Islet precursor cell (in vitro differentiated cells): ENCODE measurements at regions not wholly inside any gene's neighbourhood (a gene's known extent, or its start where the extent isn't known, plus 50 kb on each side); places are given as distances from the start of the nearest gene placed in this dataset.

Source experiments
- DNase-seq: peaks from one replicate; pipeline ENCODE4 v3.0.0-alpha.2; 2018

DNA sequence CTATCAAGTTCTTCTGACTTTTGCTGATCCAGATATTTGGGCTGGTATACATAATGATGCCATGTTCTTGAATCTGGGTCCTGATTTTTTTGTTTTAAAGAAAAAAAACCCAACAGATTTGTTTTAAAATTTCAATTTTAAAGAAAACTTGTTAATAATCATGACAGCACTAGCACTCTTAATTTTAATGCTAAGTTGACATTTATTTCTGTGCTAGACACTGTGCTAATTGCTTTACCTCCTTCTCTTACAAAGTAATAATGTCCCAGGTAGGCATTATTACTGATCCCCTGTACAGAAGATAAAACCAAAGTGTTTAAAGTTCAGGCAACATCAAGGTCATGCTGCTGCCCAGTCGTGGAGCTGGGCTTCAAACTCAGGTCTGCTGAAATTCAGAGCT, 101.9 kb downstream of the ZNF608 start:
- no peak for DNase-seq

DNA sequence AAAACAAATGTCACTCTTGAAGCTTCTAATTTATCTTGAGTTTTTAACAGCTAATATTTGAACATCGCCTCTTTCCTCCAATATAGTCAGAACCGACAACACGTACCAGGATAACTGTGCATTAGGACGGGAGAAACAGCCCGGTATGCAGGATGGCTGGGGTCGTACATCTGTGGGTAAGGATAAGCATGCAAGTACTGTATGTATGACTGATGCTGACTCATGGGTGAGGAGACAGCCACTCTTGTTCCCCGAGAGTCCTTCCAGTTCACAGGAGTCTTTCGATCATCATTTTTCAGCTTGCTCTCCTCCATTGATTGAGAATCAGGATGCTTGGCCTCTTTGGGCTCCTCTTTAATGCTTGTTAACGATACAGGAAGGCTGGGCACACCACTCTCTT, 102.3 kb downstream of the ZNF608 start:
- peak; percentile 79 for DNase-seq

DNA sequence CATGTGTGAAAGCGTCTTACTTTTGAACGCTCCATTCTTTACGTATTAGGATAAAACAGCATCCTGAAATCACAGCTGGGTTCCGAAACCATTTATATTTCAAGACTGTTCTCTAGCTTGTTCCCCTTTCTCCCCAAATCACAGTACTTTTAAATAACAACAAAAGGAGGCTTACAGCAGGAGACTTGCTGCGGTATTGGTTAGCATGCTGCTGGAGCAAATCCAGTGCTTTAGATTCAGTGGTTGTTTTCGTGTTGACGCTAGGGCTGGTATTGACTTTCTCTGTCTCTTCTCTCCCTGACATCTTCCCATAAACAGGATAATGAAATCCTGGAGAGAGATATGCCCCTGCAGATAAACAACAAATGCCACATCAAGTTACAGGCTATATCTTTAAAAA, 103.1 kb downstream of the ZNF608 start:
- DNase-seq: no peak

DNA sequence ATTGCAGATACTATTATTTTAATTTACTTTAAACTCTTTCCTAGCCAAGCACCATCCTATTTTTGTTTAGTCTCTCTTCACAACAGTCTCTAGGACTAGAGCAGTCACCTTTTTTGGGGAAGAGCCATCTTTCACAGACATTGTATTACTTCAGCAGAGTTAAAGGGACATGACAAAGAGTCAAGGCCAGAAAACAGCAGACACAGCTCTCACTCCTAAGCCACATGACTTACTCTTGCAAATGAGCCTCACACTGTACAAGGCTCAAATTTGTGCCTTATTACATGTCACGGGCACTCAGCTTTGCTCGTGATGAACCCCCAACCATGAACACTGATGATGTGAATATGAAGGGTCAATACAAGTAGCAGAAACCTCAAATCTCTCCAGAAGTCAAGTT, 104.3 kb downstream of the ZNF608 start:
- no peak for DNase-seq

GRCh38 chr5:124641154-124641792, 105.2 kb downstream of the ZNF608 start:
- DNase-seq: no peak

- DNase-seq: peak; percentile 85
Measured at GRCh38 chr5:124639095-124639665, 107.3 kb downstream of the ZNF608 start.

GRCh38 chr5:124637011-124637410, 109.4 kb downstream of the ZNF608 start:
- no peak for DNase-seq

DNA sequence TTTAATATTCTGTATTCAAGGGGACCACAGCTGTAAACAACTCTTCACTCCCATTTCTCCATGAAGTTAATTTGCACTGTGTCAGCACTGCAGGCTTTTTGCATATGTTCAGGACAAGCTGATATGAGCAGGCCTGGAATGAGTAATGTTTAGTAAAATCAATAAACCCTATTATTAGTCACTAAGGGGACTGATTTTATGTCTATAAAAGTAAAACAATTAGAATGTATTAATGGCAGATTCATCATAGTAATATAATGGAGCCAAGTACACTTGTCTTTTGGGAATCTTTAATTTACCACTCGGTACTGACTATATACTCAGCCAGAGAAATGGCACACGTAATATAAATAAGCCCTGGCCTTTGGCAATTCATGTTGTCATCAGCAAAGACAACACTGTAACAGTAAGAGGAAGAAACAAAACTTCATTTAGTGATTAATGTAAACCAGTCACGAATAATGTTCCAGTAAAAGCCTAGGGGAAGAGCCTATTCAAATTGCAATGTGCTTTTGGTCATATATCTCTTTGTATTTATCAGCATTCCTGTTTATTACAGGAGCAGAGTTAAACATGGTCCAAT, 111.6 kb downstream of the ZNF608 start:
- DNase-seq: no peak

- peak; percentile 72 for DNase-seq
Measured at GRCh38 chr5:124634228-124634739, 112.2 kb downstream of the ZNF608 start.

- DNase-seq: no peak
Measured at GRCh38 chr5:124633209-124633608, 113.2 kb downstream of the ZNF608 start.

DNA sequence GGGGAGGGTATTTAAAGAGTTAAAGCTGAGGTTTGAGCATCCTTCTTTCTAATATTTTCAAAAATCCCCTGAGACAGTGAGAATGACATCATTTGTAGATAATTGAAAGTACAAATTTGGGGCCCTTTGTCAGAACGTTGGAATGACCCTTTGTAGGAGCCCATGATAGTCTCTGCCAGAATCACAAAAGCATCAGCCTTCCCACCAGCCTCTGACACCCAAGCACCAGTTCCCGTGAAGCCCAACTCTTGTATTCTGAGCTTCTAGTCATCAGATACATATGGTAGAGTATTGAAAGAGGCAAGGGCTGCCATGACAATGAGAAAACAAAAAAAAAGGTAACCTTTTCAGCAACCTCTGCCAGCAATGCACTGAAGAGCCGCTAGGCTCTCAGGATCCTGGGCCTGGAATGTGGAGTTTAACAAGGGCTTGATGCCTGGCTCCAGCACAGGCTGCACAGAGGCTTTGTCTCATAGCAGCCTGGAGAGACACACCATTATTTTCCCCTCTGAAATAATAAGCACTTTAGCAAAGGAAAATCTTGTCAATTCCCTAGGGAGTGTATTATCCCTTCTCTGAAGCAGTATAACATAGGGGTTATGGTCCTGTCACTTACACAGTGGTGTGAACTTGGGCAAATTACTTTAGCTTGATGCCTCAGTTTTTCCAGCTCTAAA, 114.4 kb downstream of the ZNF608 start:
- DNase-seq: peak; percentile 77

DNA sequence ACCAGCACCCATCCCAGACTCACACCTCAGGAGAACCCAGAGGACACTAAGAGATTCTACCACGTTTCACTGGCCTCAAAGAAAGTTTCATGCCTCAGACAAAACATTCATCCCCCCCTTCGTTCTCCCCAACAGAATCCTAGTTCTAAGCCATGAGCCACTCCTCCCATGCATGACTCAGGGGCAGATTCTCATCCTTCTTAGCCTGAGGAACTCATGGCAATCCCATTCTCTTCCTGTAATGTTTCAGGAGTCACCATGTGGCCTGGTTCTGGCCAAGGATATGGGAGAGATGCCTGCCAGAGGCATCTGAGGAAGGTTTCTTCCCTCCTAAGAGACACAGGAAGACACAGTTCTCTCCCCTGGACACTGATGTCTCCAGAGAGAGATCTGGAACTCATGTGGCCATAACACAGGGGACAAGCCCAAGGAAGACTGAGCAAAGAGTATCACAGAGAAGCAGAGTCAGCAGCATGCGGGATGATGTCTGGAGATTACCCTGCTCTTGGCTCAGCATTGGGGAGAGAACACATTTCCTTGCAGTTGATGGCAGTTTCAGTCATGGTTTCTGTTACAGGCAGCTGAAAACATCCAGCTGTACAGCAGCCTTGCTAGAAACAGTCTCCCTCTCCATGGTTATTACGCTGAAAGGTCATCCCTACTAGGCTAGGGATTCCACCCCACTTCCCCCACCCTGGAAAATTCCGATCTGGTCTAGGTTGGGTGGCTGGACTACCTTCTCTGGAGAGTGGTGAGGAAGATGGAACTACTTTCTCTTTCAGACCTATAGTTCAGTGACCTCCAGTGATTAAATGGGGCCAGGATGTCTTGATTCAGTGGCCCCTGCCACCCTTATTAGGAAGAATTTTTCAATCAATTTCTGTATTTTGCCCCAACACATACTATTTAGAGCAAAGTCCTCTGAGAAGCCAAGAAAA, 115.4 kb downstream of the ZNF608 start:
- DNase-seq: peak; percentile 76

DNA sequence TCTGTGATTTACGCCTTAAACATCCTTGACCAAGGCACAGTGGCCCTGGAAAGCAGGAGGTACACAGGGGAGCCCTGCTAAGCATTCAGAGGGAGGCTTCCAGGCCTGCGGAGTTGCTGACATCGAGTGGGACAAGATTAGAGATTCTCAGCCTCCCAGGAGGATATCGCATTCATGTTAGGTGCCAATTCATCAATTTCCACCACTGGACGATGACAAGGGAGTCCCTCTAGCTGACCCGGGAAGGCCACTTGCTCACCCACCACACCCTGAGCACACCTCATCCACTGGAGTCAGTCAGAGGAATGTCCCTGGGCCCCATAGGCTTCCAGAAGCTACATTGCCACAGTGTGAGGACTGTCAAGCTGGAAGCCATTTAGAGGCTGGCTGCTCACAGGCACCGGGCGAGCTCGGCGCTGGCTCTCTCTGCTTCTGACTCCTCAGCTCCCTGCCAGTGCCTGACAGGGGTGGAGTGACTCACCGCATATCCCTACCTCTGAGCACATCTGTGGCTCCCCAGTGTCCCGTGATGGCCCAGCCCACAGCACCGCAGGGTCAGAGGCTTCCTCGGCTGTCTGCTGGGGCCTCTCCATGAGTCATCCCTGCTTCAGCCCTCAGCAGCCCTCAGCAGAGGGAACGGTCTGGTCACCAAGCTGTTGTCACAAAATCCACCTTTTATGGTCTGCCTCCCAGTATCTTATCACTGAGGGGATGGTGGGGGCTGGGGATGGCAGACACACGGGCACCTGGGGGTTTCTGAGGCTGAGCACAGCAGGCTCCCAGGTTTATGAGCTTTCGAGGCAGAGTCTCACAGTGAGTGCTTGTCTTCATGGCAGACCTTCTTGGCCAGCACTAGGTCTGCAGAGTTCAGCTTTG, 117.5 kb downstream of the ZNF608 start:
- peak; percentile 100 for DNase-seq

DNA sequence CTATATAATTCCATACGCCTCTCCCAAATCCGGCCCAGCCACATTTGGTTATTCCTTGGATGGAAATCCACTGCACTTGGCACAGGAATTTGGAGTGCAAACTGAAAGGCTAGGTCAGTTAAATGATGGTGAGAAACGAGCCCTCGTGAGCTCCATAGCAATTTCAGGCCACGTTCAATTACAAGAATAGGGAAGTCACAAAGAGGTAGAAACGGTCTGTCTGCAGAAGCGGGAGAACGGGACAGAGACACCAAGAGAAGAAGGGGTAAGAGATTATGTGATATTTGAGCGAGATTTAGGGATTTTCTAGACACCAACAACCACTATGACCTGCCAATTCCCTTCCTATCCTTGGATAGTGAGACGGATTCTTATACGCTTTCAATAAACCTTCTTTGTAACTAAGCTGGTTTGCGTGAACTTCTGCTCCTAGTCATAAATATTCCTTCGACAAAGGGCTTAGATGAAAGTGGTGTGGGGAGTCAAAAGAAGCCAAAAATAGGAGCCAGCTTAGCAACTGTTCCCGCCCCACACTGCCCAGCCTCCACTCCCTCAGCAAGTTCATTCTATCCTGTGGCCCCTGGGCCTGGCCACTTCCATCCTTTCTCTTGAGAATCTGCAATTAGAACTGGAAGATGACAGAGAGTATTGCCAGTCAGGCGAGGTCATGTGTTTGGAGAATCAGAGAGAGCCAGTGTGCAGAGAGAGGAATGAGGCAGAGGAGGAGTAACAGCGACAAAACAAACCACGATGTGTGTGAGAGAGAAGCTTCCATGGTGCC, 118.4 kb downstream of the ZNF608 start:
- DNase-seq: no peak

DNA sequence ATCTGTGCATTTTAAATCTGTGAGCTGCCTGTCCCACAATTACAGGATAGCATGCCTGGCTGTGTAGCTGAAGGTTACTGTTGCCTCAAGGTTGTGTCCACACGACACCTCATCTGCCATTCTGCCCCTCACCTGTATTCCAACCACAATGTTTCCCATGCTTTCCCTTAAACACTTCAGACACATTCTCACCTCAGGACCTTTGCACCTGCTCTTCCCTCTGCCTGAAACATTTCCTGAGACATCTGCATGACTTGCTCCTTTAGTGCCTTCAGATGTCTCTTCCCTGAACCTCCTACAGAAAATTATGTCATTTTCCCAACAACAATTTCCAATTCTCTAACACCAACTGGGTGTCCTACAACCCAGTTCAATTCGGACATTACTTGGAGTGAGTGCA, 120.4 kb downstream of the ZNF608 start:
- DNase-seq: no peak

DNA sequence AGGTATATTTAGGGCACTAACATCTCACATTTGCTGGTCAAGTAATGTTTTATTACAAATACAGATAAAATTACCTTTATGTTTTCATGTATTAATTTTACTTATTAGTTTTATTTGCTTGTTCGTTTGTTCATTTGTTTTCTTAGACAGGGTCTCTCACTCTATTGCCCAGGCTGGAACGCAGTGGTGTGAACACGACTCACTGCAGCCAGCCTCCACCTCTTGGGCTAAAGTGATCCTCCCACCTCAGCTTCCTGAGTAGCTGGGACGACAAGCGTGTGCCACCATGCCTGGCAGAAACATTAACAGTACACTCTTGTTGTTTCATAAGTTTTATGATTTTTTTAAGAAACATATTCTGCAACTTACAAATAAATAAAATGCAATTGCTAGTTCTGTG, 123.2 kb downstream of the ZNF608 start:
- DNase-seq: no peak

DNA sequence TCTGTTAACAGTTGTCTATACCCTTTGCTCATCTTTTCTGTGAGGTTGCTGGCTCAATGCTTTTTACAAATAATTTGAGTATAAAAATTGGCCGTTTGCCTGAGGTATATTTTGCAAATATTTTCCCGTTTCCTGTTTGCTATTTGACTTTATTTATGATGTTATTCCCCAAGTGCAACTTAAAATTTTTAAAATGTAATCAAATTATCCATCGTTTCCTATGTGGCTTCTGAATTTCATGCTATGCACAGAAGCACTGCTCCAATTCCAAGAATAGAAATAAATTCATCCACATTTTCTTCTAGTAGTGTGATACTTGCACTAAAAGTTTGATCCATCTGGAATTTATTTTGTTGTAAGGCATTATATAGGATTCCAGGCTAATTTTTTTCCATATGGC, 123.6 kb downstream of the ZNF608 start:
- DNase-seq: no peak

- no peak for DNase-seq
Measured at GRCh38 chr5:124621279-124621678, 125.2 kb downstream of the ZNF608 start.

DNA sequence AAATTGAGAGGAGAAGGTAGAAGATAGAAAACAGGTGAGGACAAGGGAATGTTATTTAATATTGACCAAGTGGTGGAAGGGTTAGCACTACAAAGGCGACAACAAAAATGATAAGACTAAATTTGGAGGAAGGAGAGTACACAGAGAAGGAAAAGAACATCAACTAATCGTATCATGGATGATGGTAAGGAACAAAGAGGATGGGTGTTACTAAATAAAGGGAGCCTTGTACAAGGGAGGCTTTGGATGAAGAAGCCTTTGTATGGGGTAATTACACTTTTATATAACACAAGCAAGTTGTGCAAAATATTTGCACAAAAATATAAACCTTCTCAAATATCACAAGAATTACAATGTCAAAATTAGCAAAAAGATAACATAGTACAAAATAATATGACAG, 125.7 kb downstream of the ZNF608 start:
- DNase-seq: no peak

DNA sequence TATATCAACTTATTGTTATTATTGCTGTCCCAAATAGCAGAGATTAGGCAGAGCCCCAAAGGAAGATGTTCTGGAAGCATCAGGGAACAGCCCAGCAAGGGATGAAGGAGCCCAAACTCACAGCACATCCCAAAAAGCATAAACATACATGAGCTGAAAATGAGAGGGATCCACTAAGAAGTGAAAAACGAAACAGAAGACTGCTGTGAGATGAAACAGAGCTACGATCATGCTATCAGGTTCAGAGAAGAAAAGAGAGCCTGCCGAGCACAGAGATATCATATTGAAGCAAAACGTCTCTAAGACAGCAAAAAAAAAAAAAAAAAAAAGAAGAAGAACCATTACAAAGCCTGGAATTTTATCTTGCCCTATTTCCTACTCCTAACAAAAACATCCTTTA, 127.3 kb downstream of the ZNF608 start:
- DNase-seq: no peak

DNA sequence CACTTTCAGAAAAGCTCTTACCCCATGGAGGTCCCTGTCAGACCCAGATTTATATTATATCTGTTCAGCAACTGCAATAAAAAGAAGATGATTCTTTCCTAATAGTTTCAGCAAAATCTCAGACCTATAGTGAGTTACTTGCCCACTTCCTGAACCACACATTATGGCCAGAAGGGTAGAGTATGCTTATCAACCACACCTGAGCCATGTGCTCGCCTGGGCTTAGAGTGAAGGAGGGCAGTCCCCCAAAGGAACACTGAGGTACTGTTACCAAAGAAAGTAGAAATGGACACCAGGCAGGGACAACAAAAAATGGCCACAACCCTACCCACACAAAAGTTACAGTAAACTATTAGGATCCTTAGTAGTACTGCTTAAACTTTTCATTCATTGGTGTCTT, 128.7 kb downstream of the ZNF608 start:
- no peak for DNase-seq
